ENCODE measurements at regions not wholly inside any gene's neighbourhood (a gene's known extent, or its start where the extent isn't known, plus 50 kb on each side); places are given as distances from the start of the nearest gene placed in this dataset.

GRCh38 chr5:3394891-3395599, 200.6 kb upstream of the IRX1 start (continued):
- TF ChIP-seq IFI16 (CRISPR knock-in tag; IDR thresholded peaks at IDR 0.05) (no peak), MXI1 (IDR thresholded peaks at IDR 0.05; ENCODE audit: low read depth, low read length) (no peak), ESRRB (CRISPR knock-in tag; IDR thresholded peaks at IDR 0.05; ENCODE audit: borderline replicate concordance) (no peak), SREBF2 (CRISPR knock-in tag; IDR thresholded peaks at IDR 0.05) (no peak), HOMEZ (CRISPR knock-in tag; IDR thresholded peaks at IDR 0.05) (no peak)

GRCh38 chr5:3393920-3394597, 201.6 kb upstream of the IRX1 start:
- no peak overlapping the region for H3K4me2 ChIP-seq (ENCODE audit: insufficient read depth, low read length)
- FAIRE-seq (no peak), ATAC-seq (no peak), DNase-seq (ENCODE audit: extremely low read depth in 1 of 4, low spot score in 3 of 4) (no peak)
- ChIA-PET CTCF (ENCODE audit: low intra/inter-chr PET ratio) (no interaction called here), POLR2A (interaction anchor here (0.7 kb wide), 1 partner anchor 18 kb away, joined by 3 read pairs; no protein-coding TSS in a partner anchor)
- no peaks in the 10 kb centered on the region for H3K79me2 ChIP-seq (ENCODE audit: control insufficient read depth, insufficient read depth, low read length)
- in situ Hi-C loops (cut with MboI) = no loop called here
- WGBS (ENCODE audit: insufficient coverage, low coverage, missing lambda C conversion rate) = 1% methylated on average over 24 of the region's 24 CpGs
- H3K36me3 ChIP-seq (ENCODE audit: control insufficient read depth, insufficient read depth, low read length) = no peaks in the 10 kb centered on the region
- H3K9me3 ChIP-seq (replicated peaks; ENCODE audit: control insufficient read depth, insufficient read depth, low read depth, low read length) = no peaks in the 10 kb centered on the region
- H3K4me1 ChIP-seq (replicated peaks in 1 of 2; ENCODE audit: control insufficient read depth in 2 of 2, insufficient read depth in 2 of 2, low read length in 2 of 2) = no peaks in the 10 kb centered on the region
- intact Hi-C loops (cut with micrococcal nuclease) = no loop called here
- H3K27me3 ChIP-seq (ENCODE audit: control insufficient read depth in 2 of 2, insufficient read depth in 2 of 2, low read length in 2 of 2) = peaks cover 0 to 16% of the 10 kb centered on the region in 2 experiments; a peak in 2 of 5 replicates
- H3K27ac ChIP-seq (ENCODE audit: extremely low read depth, low read depth, low read length) = no peak overlapping the region
- H4K20me1 ChIP-seq (replicated peaks; ENCODE audit: control insufficient read depth, insufficient read depth, low read length) = no peaks in the 10 kb centered on the region
- H3K4me3 ChIP-seq = no peak overlapping the region
- no peak overlapping the region for H3K9ac ChIP-seq (ENCODE audit: insufficient read depth in 1 of 2, low read depth in 2 of 2, low read length in 2 of 2)
- no TSS peak for BruUV-seq (replicated peaks)
- H3K9me1 ChIP-seq (ENCODE audit: control insufficient read depth, insufficient read depth, low read length) = no peaks in the 10 kb centered on the region
- no peak overlapping the region for H2AFZ ChIP-seq (ENCODE audit: low read depth, low read length)
- TF ChIP-seq SMARCA5 (IDR thresholded peaks at IDR 0.05) (no peak), ADNP (tag; IDR thresholded peaks at IDR 0.05) (no peak), TGIF2 (CRISPR knock-in tag; IDR thresholded peaks at IDR 0.05) (no peak), ZNF766 (CRISPR knock-in tag; conservative IDR thresholded peaks at IDR 0.05) (no peak), ZNF146 (CRISPR knock-in tag; IDR thresholded peaks at IDR 0.05; ENCODE audit: unreplicated experiment) (no peak), CTCF (IDR thresholded peaks at IDR 0.05 in 2 of 3, conservative IDR thresholded peaks at IDR 0.05 in 1 of 3; ENCODE audit: insufficient read depth in 2 of 3, low read depth in 1 of 3, low read length in 3 of 3) (no peak), CBFA2T3 (IDR thresholded peaks at IDR 0.05) (no peak), FOXP4 (CRISPR knock-in tag; IDR thresholded peaks at IDR 0.05; ENCODE audit: borderline replicate concordance) (no peak), PTTG1 (tag; IDR thresholded peaks at IDR 0.05; ENCODE audit: low read depth) (no peak)
